MCF 10A (cell line): ENCODE measurements at regions not wholly inside any gene's neighbourhood (a gene's known extent, or its start where the extent isn't known, plus 50 kb on each side); places are given as distances from the start of the nearest gene placed in this dataset.

Source experiments
- BruUV-seq: library from RNA; stranded (reverse); fragments of 400-500 nt; replicated peaks from 2 replicates; lab custom pipeline; 2021; lab: Mats Ljungman, UMichigan
- CTCF ChIA-PET: fragments of 300-600 bp; sonication (Branson Sonifier 250); formaldehyde crosslinking; extraction: SDS; loops from one replicate; lab custom pipeline; 2021; ENCODE audit warnings: antibody characterized with exemption, inconsistent platforms; lab: Yijun Ruan, JAX
- POLR2A ChIA-PET: fragments of 300-600, 350-650 bp; sonication (Branson Sonifier 250); formaldehyde crosslinking; extraction: SDS; loops from one replicate; lab custom pipeline; 2020; ENCODE audit warnings: antibody characterized with exemption, inconsistent platforms; lab: Yijun Ruan, JAX
- DNase-seq: peaks from one replicate; pipeline ENCODE4 v3.0.0-alpha.2; 2018; ENCODE audit not compliant: unreplicated experiment
- H3K27ac Mint-ChIP-seq: one replicate; pipeline ENCODE4 v1.8.0; 2022; ENCODE audit warnings: mild to moderate bottlenecking, low read depth, mixed read lengths; ENCODE audit not compliant: unreplicated experiment
- H3K27me3 Mint-ChIP-seq: one replicate; pipeline ENCODE4 v1.8.0; 2022; ENCODE audit warnings: mixed read lengths; ENCODE audit not compliant: insufficient read depth, unreplicated experiment
- H3K36me3 Mint-ChIP-seq: one replicate; pipeline ENCODE4 v1.8.0; 2022; ENCODE audit warnings: mild to moderate bottlenecking, moderate library complexity, mixed read lengths; ENCODE audit not compliant: insufficient read depth, unreplicated experiment
- H3K4me1 Mint-ChIP-seq: one replicate; pipeline ENCODE4 v1.8.0; 2022; ENCODE audit warnings: mixed read lengths; ENCODE audit not compliant: insufficient read depth, unreplicated experiment
- H3K4me3 Mint-ChIP-seq: one replicate; pipeline ENCODE4 v1.8.0; 2022; ENCODE audit warnings: mild to moderate bottlenecking, moderate library complexity, mixed read lengths; ENCODE audit not compliant: unreplicated experiment
- H3K9me3 Mint-ChIP-seq: one replicate; pipeline ENCODE4 v1.8.0; 2022; ENCODE audit warnings: mixed read lengths; ENCODE audit not compliant: unreplicated experiment
- CTCF ChIP-seq: fragments of 200-600 bp; IDR thresholded peaks from one replicate; pipeline ENCODE4 v1.8.0; 2022; ENCODE audit warnings: antibody characterized with exemption, mild to moderate bottlenecking; ENCODE audit not compliant: unreplicated experiment
- intact Hi-C: fragments of 100-400 bp; cut with micrococcal nuclease; formaldehyde crosslinking; loops from 2 replicates; pipeline ENCODE4 v1.14.1; 2022

GRCh38 chr16:79543219-79543618 lies 57.3 kb downstream of the MAF start:
- no peak for TF ChIP-seq CTCF
- H3K4me1 Mint-ChIP-seq, result no peaks in the 10 kb centered on the region
- intact Hi-C loops, result no loop called here
- no peaks in the 10 kb centered on the region for H3K9me3 Mint-ChIP-seq
- no peak for DNase-seq
- peaks cover 40% of the 10 kb centered on the region for H3K27me3 Mint-ChIP-seq
- ChIA-PET POLR2A (no interaction called here), CTCF (no interaction called here)
- no peaks in the 10 kb centered on the region for H3K36me3 Mint-ChIP-seq
- no TSS peak for BruUV-seq
- no peak overlapping the region for H3K27ac Mint-ChIP-seq
- H3K4me3 Mint-ChIP-seq, result no peak overlapping the region

GRCh38 chr16:79542237-79542774 lies 58.2 kb downstream of the MAF start:
- TF ChIP-seq CTCF, result no peak
- Mint-ChIP-seq H3K9me3 (no peaks in the 10 kb centered on the region), H3K4me3 (no peak overlapping the region), H3K4me1 (no peaks in the 10 kb centered on the region), H3K36me3 (no peaks in the 10 kb centered on the region), H3K27ac (no peak overlapping the region), H3K27me3 (peaks cover 40% of the 10 kb centered on the region)
- CTCF ChIA-PET, result no interaction called here
- DNase-seq, result no peak
- POLR2A ChIA-PET, result no interaction called here
- no TSS peak for BruUV-seq
- intact Hi-C loops, result no loop called here

GRCh38 chr16:79540825-79541595 lies 59.5 kb downstream of the MAF start:
- no peak for TF ChIP-seq CTCF
- DNase-seq, result no peak
- Mint-ChIP-seq H3K36me3 (no peaks in the 10 kb centered on the region), H3K27me3 (peaks cover 27% of the 10 kb centered on the region), H3K4me1 (no peaks in the 10 kb centered on the region), H3K4me3 (no peak overlapping the region), H3K9me3 (no peaks in the 10 kb centered on the region), H3K27ac (no peak overlapping the region)
- BruUV-seq, result no TSS peak
- ChIA-PET POLR2A (interaction anchor here (0.6 kb wide), 1 partner anchor 60 kb away, joined by 3 read pairs; no protein-coding TSS in a partner anchor), CTCF (interaction anchor here (1.5 kb wide), 1 partner anchor 544 kb away, joined by 5 read pairs; no protein-coding TSS in a partner anchor)
- intact Hi-C loops, result no loop called here

DNA sequence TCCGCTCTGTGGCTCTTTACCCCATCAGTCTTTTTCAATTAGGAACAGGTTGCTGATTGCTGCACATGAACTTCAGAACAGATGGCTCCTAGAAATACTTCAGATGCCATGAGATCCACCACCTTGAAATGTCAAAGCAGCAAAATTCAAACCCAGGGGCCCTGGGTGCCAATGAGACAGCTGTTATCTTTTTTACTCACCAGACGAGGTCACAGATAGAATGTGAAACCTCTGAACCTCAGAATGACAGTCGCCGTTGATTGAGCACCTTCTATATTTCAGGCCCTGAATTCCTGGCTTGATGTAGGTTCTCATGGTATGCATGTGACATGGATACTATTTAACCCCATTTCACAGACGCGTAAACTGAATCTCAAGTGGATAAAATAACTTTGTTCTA lies 63.0 kb downstream of the MAF start:
- ChIA-PET CTCF (interaction anchor here (0.6 kb wide), 1 partner anchor 666 kb away, joined by 3 read pairs; no protein-coding TSS in a partner anchor), POLR2A (no interaction called here)
- no TSS peak for BruUV-seq
- TF ChIP-seq CTCF, result no peak
- DNase-seq, result no peak
- Mint-ChIP-seq H3K4me3 (no peak overlapping the region), H3K4me1 (peaks cover 6% of the 10 kb centered on the region), H3K9me3 (no peaks in the 10 kb centered on the region), H3K36me3 (no peaks in the 10 kb centered on the region), H3K27ac (no peak overlapping the region), H3K27me3 (peaks cover 24% of the 10 kb centered on the region)
- intact Hi-C loops, result no loop called here
